ENCODE measurements at regions not wholly inside any gene's neighbourhood (a gene's known extent, or its start where the extent isn't known, plus 50 kb on each side); places are given as distances from the start of the nearest gene placed in this dataset.

DNA sequence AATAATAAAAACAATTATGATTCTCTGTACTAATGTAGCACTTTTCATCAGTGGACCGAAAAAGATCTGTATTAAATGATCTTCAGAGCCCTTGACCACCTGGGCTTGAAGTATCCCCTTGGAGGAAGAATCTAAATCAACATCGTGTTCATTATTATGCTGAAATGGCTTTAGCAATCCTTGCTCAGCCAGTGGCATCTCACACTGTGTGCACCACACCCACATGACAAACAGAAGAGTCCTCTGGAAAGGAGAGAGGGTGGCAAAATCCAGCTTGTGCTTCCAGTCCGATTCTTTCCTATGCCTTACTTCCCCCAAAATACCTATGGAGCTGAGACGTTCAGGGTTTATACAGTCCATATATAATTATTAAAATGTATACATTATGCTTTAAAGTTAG is 318.5 kb upstream of the RUNX1 start:
- Histone ChIP-seq H3K9me2 (replicated peaks; ENCODE audit: low read depth, low read length) (no peaks in the 10 kb centered on the region), H4K20me1 (ENCODE audit: insufficient read depth, low read length, poor library complexity, severe bottlenecking) (no peaks in the 10 kb centered on the region), H3K79me2 (ENCODE audit: insufficient read depth, low read length) (no peaks in the 10 kb centered on the region), H3K9me3 (ENCODE audit: insufficient read depth, low read depth, low read length) (no peaks in the 10 kb centered on the region), H3K36me3 (ENCODE audit: insufficient read depth, low read length) (no peaks in the 10 kb centered on the region), H3K9ac (ENCODE audit: low read depth, low read length, poor library complexity, severe bottlenecking) (no peak overlapping the region), H3K4me2 (ENCODE audit: low read depth, low read length, poor library complexity, severe bottlenecking) (no peak overlapping the region), H3F3A (ENCODE audit: low read depth) (no peaks in the 10 kb centered on the region), H3K4me3 (ENCODE audit: low read length, poor library complexity, severe bottlenecking) (no peak overlapping the region), H2AFZ (ENCODE audit: low read length) (no peak overlapping the region), H3K27me3 (ENCODE audit: insufficient read depth, low read length, poor library complexity, severe bottlenecking) (no peaks in the 10 kb centered on the region), H3K4me1 (ENCODE audit: insufficient read depth, low read length, poor library complexity, severe bottlenecking) (no peaks in the 10 kb centered on the region)
- TF ChIP-seq, protein P1, sequence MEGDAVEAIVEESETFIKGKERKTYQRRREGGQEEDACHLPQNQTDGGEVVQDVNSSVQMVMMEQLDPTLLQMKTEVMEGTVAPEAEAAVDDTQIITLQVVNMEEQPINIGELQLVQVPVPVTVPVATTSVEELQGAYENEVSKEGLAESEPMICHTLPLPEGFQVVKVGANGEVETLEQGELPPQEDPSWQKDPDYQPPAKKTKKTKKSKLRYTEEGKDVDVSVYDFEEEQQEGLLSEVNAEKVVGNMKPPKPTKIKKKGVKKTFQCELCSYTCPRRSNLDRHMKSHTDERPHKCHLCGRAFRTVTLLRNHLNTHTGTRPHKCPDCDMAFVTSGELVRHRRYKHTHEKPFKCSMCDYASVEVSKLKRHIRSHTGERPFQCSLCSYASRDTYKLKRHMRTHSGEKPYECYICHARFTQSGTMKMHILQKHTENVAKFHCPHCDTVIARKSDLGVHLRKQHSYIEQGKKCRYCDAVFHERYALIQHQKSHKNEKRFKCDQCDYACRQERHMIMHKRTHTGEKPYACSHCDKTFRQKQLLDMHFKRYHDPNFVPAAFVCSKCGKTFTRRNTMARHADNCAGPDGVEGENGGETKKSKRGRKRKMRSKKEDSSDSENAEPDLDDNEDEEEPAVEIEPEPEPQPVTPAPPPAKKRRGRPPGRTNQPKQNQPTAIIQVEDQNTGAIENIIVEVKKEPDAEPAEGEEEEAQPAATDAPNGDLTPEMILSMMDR (conservative IDR thresholded peaks at IDR 0.05; ENCODE audit: low read length) = no peak
- no peak for TF ChIP-seq EZH2phosphoT487 (IDR thresholded peaks at IDR 0.05; ENCODE audit: borderline replicate concordance)

DNA sequence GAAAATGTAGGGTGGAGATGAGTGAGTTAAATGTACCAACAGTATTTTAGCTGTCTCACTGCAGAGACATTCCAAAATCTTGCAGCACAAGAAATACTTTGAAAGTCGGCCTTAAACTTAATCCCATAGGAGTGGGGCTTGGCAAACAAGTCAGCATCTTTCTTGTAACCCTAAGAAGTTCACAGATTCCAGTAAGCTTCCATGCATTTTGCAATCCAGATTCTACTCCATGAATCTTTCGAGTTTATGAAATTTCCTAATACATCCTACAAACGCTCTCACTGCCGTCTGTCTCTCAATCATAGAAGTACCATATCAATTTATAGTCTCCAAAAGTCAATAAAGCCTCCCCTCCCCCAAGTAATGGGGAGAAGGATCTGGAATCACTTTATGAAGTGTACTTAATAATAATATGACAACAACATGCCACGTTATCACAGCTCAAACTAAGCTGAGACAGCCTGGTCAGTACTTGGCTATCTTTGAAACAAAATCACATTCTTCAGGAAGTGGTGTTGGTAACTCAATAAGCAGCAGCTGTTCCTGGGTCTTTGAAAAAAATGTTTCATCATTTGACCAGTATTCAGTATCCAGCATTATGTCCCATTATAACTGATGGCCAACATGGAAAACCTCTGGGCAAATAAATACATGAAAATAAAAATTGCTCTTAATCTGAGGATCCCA is 317.4 kb upstream of the RUNX1 start:
- no peaks in the 10 kb centered on the region for H3K4me1 ChIP-seq (ENCODE audit: insufficient read depth, low read length, poor library complexity, severe bottlenecking)
- no peak overlapping the region for H3K4me2 ChIP-seq (ENCODE audit: low read depth, low read length, poor library complexity, severe bottlenecking)
- no peaks in the 10 kb centered on the region for H3K36me3 ChIP-seq (ENCODE audit: insufficient read depth, low read length)
- TF ChIP-seq, protein P1 (conservative IDR thresholded peaks at IDR 0.05; ENCODE audit: low read length) = no peak
- no peak for TF ChIP-seq EZH2phosphoT487 (IDR thresholded peaks at IDR 0.05; ENCODE audit: borderline replicate concordance)
- no peaks in the 10 kb centered on the region for H3K9me2 ChIP-seq (replicated peaks; ENCODE audit: low read depth, low read length)
- H3K79me2 ChIP-seq (ENCODE audit: insufficient read depth, low read length) = no peaks in the 10 kb centered on the region
- H3K4me3 ChIP-seq (ENCODE audit: low read length, poor library complexity, severe bottlenecking) = no peak overlapping the region
- no peaks in the 10 kb centered on the region for H3K9me3 ChIP-seq (ENCODE audit: insufficient read depth, low read depth, low read length)
- no peaks in the 10 kb centered on the region for H3F3A ChIP-seq (ENCODE audit: low read depth)
- H3K9ac ChIP-seq (ENCODE audit: low read depth, low read length, poor library complexity, severe bottlenecking) = no peak overlapping the region
- no peaks in the 10 kb centered on the region for H3K27me3 ChIP-seq (ENCODE audit: insufficient read depth, low read length, poor library complexity, severe bottlenecking)
- H4K20me1 ChIP-seq (ENCODE audit: insufficient read depth, low read length, poor library complexity, severe bottlenecking) = no peaks in the 10 kb centered on the region
- no peak overlapping the region for H2AFZ ChIP-seq (ENCODE audit: low read length)

DNA sequence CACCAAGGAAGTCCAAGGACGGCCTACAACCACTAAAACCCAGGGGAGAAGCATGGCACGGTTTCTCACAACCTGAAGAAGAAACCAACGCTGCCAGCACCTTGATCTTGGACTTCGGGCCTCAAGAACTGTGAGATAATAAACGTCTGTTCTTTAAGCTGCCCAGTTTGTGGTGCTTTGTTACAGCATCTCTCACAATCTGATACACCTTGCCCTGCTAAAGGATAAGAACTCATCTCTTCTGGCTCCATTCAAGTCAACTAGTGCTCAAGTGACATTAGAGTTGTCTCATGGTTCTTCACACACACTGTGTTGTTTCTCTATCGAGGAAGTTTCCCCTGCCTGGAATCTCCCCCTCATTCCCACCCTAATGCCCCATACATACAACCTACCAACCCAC is 314.4 kb upstream of the RUNX1 start:
- Histone ChIP-seq H3K4me3 (ENCODE audit: low read length, poor library complexity, severe bottlenecking) (no peak overlapping the region), H2AFZ (ENCODE audit: low read length) (no peak overlapping the region), H3K4me2 (ENCODE audit: low read depth, low read length, poor library complexity, severe bottlenecking) (no peak overlapping the region), H3K9me2 (replicated peaks; ENCODE audit: low read depth, low read length) (no peaks in the 10 kb centered on the region), H3K79me2 (ENCODE audit: insufficient read depth, low read length) (no peaks in the 10 kb centered on the region), H3K4me1 (ENCODE audit: insufficient read depth, low read length, poor library complexity, severe bottlenecking) (no peaks in the 10 kb centered on the region), H3K9me3 (ENCODE audit: insufficient read depth, low read depth, low read length) (no peaks in the 10 kb centered on the region), H3K36me3 (ENCODE audit: insufficient read depth, low read length) (no peaks in the 10 kb centered on the region), H3F3A (ENCODE audit: low read depth) (no peaks in the 10 kb centered on the region), H3K9ac (ENCODE audit: low read depth, low read length, poor library complexity, severe bottlenecking) (no peak overlapping the region), H4K20me1 (ENCODE audit: insufficient read depth, low read length, poor library complexity, severe bottlenecking) (no peaks in the 10 kb centered on the region), H3K27me3 (ENCODE audit: insufficient read depth, low read length, poor library complexity, severe bottlenecking) (no peaks in the 10 kb centered on the region)
- TF ChIP-seq, protein P1 (conservative IDR thresholded peaks at IDR 0.05; ENCODE audit: low read length) = no peak
- TF ChIP-seq EZH2phosphoT487 (IDR thresholded peaks at IDR 0.05; ENCODE audit: borderline replicate concordance) = no peak
